G401.6 (cell line): ENCODE measurements at regions not wholly inside any gene's neighbourhood (a gene's known extent, or its start where the extent isn't known, plus 50 kb on each side); places are given as distances from the start of the nearest gene placed in this dataset.
"Not testable (repeated sequence)": the region's sequence is repeated elsewhere in the genome, so short reads cannot be mapped to it uniquely, and the experiment has no call there.

Source experiments
- FAIRE-seq: peaks from 2 replicates; lab custom pipeline; 2012; peaks lifted over from hg19 to GRCh38; lab: Jason Lieb, UNC

GRCh38 chr14:43285575-43285974, 1221.5 kb downstream of the FSCB start:
- no peak for FAIRE-seq

GRCh38 chr14:43260056-43260455, 1247.0 kb downstream of the FSCB start:
- FAIRE-seq: no peak

- FAIRE-seq: no peak
Observed at GRCh38 chr14:43258396-43258795, 1248.7 kb downstream of the FSCB start.

- FAIRE-seq: not testable (repeated sequence)
Observed at GRCh38 chr14:43256996-43257395, 1250.1 kb downstream of the FSCB start.

- FAIRE-seq: no peak
Observed at GRCh38 chr14:43252866-43253265, 1254.2 kb downstream of the FSCB start.

- FAIRE-seq: no peak
Observed at GRCh38 chr14:43249591-43249990, 1257.5 kb downstream of the FSCB start.

- no peak for FAIRE-seq
Observed at GRCh38 chr14:43249116-43249515, 1258.0 kb downstream of the FSCB start.

GRCh38 chr14:43247877-43248276, 1259.2 kb downstream of the FSCB start:
- FAIRE-seq: no peak

- FAIRE-seq: no peak
Observed at GRCh38 chr14:43244142-43244625, 1262.9 kb downstream of the FSCB start.

- FAIRE-seq: no peak
Observed at GRCh38 chr14:43243168-43243567, 1263.9 kb downstream of the FSCB start.

- no peak for FAIRE-seq
Observed at GRCh38 chr14:43232261-43232660, 1274.8 kb downstream of the FSCB start.

GRCh38 chr14:43215524-43215923, 1291.6 kb downstream of the FSCB start:
- FAIRE-seq: no peak

GRCh38 chr14:43207189-43207588, 1299.9 kb downstream of the FSCB start:
- FAIRE-seq: no peak

- no peak for FAIRE-seq
Observed at GRCh38 chr14:43204816-43205215, 1302.3 kb downstream of the FSCB start.

- FAIRE-seq: no peak
Observed at GRCh38 chr14:43200519-43200918, 1306.6 kb downstream of the FSCB start.

- FAIRE-seq: no peak
Observed at GRCh38 chr14:43198465-43198864, 1308.6 kb downstream of the FSCB start.

- no peak for FAIRE-seq
Observed at GRCh38 chr14:43184540-43184939, 1322.5 kb downstream of the FSCB start.

- no peak for FAIRE-seq
Observed at GRCh38 chr14:43183916-43184315, 1323.2 kb downstream of the FSCB start.

- no peak for FAIRE-seq
Observed at GRCh38 chr14:43175896-43176295, 1331.2 kb downstream of the FSCB start.

- no peak for FAIRE-seq
Observed at GRCh38 chr14:43172899-43173548, 1334.1 kb downstream of the FSCB start.

GRCh38 chr14:43169722-43170121, 1337.4 kb downstream of the FSCB start:
- FAIRE-seq: no peak

- FAIRE-seq: no peak
Observed at GRCh38 chr14:43168371-43168925, 1338.6 kb downstream of the FSCB start.

GRCh38 chr14:43166163-43166562, 1340.9 kb downstream of the FSCB start:
- FAIRE-seq: no peak

GRCh38 chr14:43165651-43166050, 1341.4 kb downstream of the FSCB start:
- FAIRE-seq: no peak
